ENCODE measurements at regions not wholly inside any gene's neighbourhood (a gene's known extent, or its start where the extent isn't known, plus 50 kb on each side); places are given as distances from the start of the nearest gene placed in this dataset.
"Not testable (repeated sequence)": the region's sequence is repeated elsewhere in the genome, so short reads cannot be mapped to it uniquely, and the experiment has no call there.

- no peak for DNase-seq
Observed at GRCh38 chr5:89173528-89173927, 290.5 kb upstream of the MEF2C start.

- DNase-seq, result no peak
Observed at GRCh38 chr5:89168766-89169165, 285.8 kb upstream of the MEF2C start.

GRCh38 chr5:89164703-89165102, 281.7 kb upstream of the MEF2C start:
- DNase-seq, result not testable (repeated sequence)

- no peak for DNase-seq
Observed at GRCh38 chr5:89156226-89156625, 273.2 kb upstream of the MEF2C start.

- DNase-seq, result no peak
Observed at GRCh38 chr5:89147031-89147430, 264.0 kb upstream of the MEF2C start.

- DNase-seq, result no peak
Observed at GRCh38 chr5:89137148-89137547, 254.2 kb upstream of the MEF2C start.

- DNase-seq, result no peak
Observed at GRCh38 chr5:89133975-89134374, 251.0 kb upstream of the MEF2C start.

- DNase-seq, result no peak
Observed at GRCh38 chr5:89133129-89133528, 250.1 kb upstream of the MEF2C start.

GRCh38 chr5:89130851-89131250, 247.9 kb upstream of the MEF2C start:
- no peak for DNase-seq

- DNase-seq, result no peak
Observed at GRCh38 chr5:89129941-89130340, 247.0 kb upstream of the MEF2C start.

GRCh38 chr5:89128906-89129625, 246.1 kb upstream of the MEF2C start:
- no peak for DNase-seq

- DNase-seq, result no peak
Observed at GRCh38 chr5:89128092-89128491, 245.1 kb upstream of the MEF2C start.

GRCh38 chr5:89127191-89127590, 244.2 kb upstream of the MEF2C start:
- DNase-seq, result no peak

GRCh38 chr5:89125372-89125771, 242.4 kb upstream of the MEF2C start:
- DNase-seq, result no peak

- DNase-seq, result no peak
Observed at GRCh38 chr5:89123581-89123980, 240.6 kb upstream of the MEF2C start.

GRCh38 chr5:89120719-89121118, 237.7 kb upstream of the MEF2C start:
- no peak for DNase-seq

GRCh38 chr5:89117124-89117644, 234.2 kb upstream of the MEF2C start:
- DNase-seq, result no peak

- DNase-seq, result no peak
Observed at GRCh38 chr5:89110916-89111646, 228.1 kb upstream of the MEF2C start.

- no peak for DNase-seq
Observed at GRCh38 chr5:89106480-89106879, 223.5 kb upstream of the MEF2C start.

- DNase-seq, result no peak
Observed at GRCh38 chr5:89105836-89106235, 222.9 kb upstream of the MEF2C start.

- DNase-seq, result no peak
Observed at GRCh38 chr5:89105171-89105695, 222.2 kb upstream of the MEF2C start.

GRCh38 chr5:89098199-89098756, 215.3 kb upstream of the MEF2C start:
- DNase-seq, result no peak

- DNase-seq, result peak; percentile 1 to 13
Observed at GRCh38 chr5:89097103-89097502, 214.1 kb upstream of the MEF2C start.

GRCh38 chr5:89095341-89095740, 212.4 kb upstream of the MEF2C start:
- DNase-seq, result no peak

Measured in NCI-H2081 (cell line).